ENCODE measurements at regions not wholly inside any gene's neighbourhood (a gene's known extent, or its start where the extent isn't known, plus 50 kb on each side); places are given as distances from the start of the nearest gene placed in this dataset.

- no peak overlapping the region for H3K4me2 ChIP-seq (ENCODE audit: insufficient read depth, low read length)
- no peaks in the 10 kb centered on the region for H3K4me1 ChIP-seq (replicated peaks in 1 of 2; ENCODE audit: control insufficient read depth in 2 of 2, insufficient read depth in 2 of 2, low read length in 2 of 2)
- TF ChIP-seq MCM5 (IDR thresholded peaks at IDR 0.05; ENCODE audit: low read depth), result no peak
- TF ChIP-seq NR2C1 (IDR thresholded peaks at IDR 0.05), result no peak
- no peak for TF ChIP-seq NR2C1 (tag; IDR thresholded peaks at IDR 0.05)
- no peak for TF ChIP-seq GTF2E2 (tag; IDR thresholded peaks at IDR 0.05)
- TF ChIP-seq MGA (IDR thresholded peaks at IDR 0.05), result no peak
- no peak for TF ChIP-seq ERF (CRISPR knock-in tag; IDR thresholded peaks at IDR 0.05)
- no peak for TF ChIP-seq SMC3 (conservative IDR thresholded peaks at IDR 0.05; ENCODE audit: insufficient read depth, low read depth, low read length)
- TF ChIP-seq RFX1 (IDR thresholded peaks at IDR 0.05), result no peak
- TF ChIP-seq, protein P1, sequence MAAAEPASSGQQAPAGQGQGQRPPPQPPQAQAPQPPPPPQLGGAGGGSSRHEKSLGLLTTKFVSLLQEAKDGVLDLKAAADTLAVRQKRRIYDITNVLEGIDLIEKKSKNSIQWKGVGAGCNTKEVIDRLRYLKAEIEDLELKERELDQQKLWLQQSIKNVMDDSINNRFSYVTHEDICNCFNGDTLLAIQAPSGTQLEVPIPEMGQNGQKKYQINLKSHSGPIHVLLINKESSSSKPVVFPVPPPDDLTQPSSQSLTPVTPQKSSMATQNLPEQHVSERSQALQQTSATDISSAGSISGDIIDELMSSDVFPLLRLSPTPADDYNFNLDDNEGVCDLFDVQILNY (CRISPR knock-in tag; IDR thresholded peaks at IDR 0.05), result no peak
- TF ChIP-seq ZNF347 (CRISPR knock-in tag; IDR thresholded peaks at IDR 0.05; ENCODE audit: low read depth), result no peak
Measured at GRCh38 chr6:168155821-168156741, 77.1 kb upstream of the FRMD1 start.

More at GRCh38 chr6:168155821-168156741, 77.1 kb upstream of the FRMD1 start:
- Histone ChIP-seq H3K27me3 (ENCODE audit: control insufficient read depth in 2 of 2, insufficient read depth in 2 of 2, low read length in 2 of 2) (peaks cover 67 to 79% of the 10 kb centered on the region in 2 experiments), H3K9ac (ENCODE audit: insufficient read depth in 1 of 2, low read depth in 2 of 2, low read length in 2 of 2) (no peak overlapping the region), H3K4me3 (no peak overlapping the region), H3K27ac (ENCODE audit: extremely low read depth, low read depth, low read length) (no peak overlapping the region), H3K79me2 (ENCODE audit: control insufficient read depth, insufficient read depth, low read length) (no peaks in the 10 kb centered on the region), H3K36me3 (ENCODE audit: control insufficient read depth, insufficient read depth, low read length) (no peaks in the 10 kb centered on the region), H4K20me1 (replicated peaks; ENCODE audit: control insufficient read depth, insufficient read depth, low read length) (0 out of 2 replicates have a peak, but pooled peaks cover 4% of the 10 kb centered on the region), H3K9me3 (replicated peaks; ENCODE audit: control insufficient read depth, insufficient read depth, low read depth, low read length) (no peaks in the 10 kb centered on the region), H2AFZ (ENCODE audit: low read depth, low read length) (no peak overlapping the region), H3K9me1 (ENCODE audit: control insufficient read depth, insufficient read depth, low read length) (no peaks in the 10 kb centered on the region)
- intact Hi-C loops (cut with micrococcal nuclease), result no loop called here
- ChIA-PET CTCF (ENCODE audit: low intra/inter-chr PET ratio) (no interaction called here), POLR2A (no interaction called here)
- no peak for DNase-seq (ENCODE audit: extremely low read depth in 1 of 4, low spot score in 3 of 4)
- no TSS peak for BruUV-seq (replicated peaks)
- no peak for ATAC-seq
- in situ Hi-C loops (cut with MboI), result no loop called here
- WGBS (ENCODE audit: insufficient coverage, low coverage, missing lambda C conversion rate), result under 1% methylated on average over 22 of the region's 24 CpGs
- no peak for FAIRE-seq
